Left colon (tissue), 2 donors: ENCODE measurements at regions not wholly inside any gene's neighbourhood (a gene's known extent, or its start where the extent isn't known, plus 50 kb on each side); places are given as distances from the start of the nearest gene placed in this dataset.
"Not testable (repeated sequence)": the region's sequence is repeated elsewhere in the genome, so short reads cannot be mapped to it uniquely, and the experiment has no call there.

ENCODE experiments used
- ATAC-seq: fragments of 200-7000 bp; cut with Tn5 transposase; one replicate; pipeline ENCODE4 v1.9.1; 2020; ENCODE audit warnings: mild to moderate bottlenecking, moderate library complexity
- DNase-seq, 2 donors: peaks; one replicate each; pipeline ENCODE4 v3.0.0-alpha.2; 2020
- intact Hi-C, 2 donors: fragments of 100-400 bp; cut with DNase I in 1 of 2; cut with micrococcal nuclease in 1 of 2; formaldehyde crosslinking; loops; one replicate each; pipeline versions ENCODE4 v1.11.2 to v1.14.0; 2022; cut with DNase I, micrococcal nuclease
- donor health status: DM: no; HTN: no; CAD: no.
- donor health status: DM: yes; HTN: yes; CAD: no.

- intact Hi-C loops: no loop called here
- DNase-seq (no peak), ATAC-seq (no peak)
These were observed 893.3 kb upstream of the GBE1 start for GRCh38 chr3:82654708-82655107.

GRCh38 chr3:82643948-82644347 lies 882.5 kb upstream of the GBE1 start:
- intact Hi-C loops: no loop called here
- DNase-seq (no peak), ATAC-seq (no peak)

GRCh38 chr3:82641701-82642100 lies 880.3 kb upstream of the GBE1 start:
- ATAC-seq (no peak), DNase-seq (no peak)
- intact Hi-C loops: no loop called here

- no peak for ATAC-seq
- DNase-seq: no peak
- intact Hi-C loops: no loop called here
These were observed 878.8 kb upstream of the GBE1 start for GRCh38 chr3:82640254-82640653.

GRCh38 chr3:82637574-82637973 lies 876.1 kb upstream of the GBE1 start:
- DNase-seq: no peak

GRCh38 chr3:82636177-82636576 lies 874.7 kb upstream of the GBE1 start:
- ATAC-seq (no peak), DNase-seq (no peak)
- intact Hi-C loops: no loop called here

More at GRCh38 chr3:82637574-82637973, 876.1 kb upstream of the GBE1 start:
- ATAC-seq: no peak
- intact Hi-C loops: no loop called here

GRCh38 chr3:82633319-82633718 lies 871.9 kb upstream of the GBE1 start:
- no peak for DNase-seq
- intact Hi-C loops: no loop called here

GRCh38 chr3:82629937-82630336 lies 868.5 kb upstream of the GBE1 start:
- intact Hi-C loops: no loop called here
- DNase-seq: no peak
- no peak for ATAC-seq

More at GRCh38 chr3:82633319-82633718, 871.9 kb upstream of the GBE1 start:
- ATAC-seq: no peak

- ATAC-seq (no peak), DNase-seq (no peak)
- intact Hi-C loops: no loop called here
These were observed 867.1 kb upstream of the GBE1 start for GRCh38 chr3:82628385-82629014.

- DNase-seq: no peak
- intact Hi-C loops: no loop called here
- ATAC-seq: no peak
These were observed 866.3 kb upstream of the GBE1 start for GRCh38 chr3:82627733-82628132.

GRCh38 chr3:82620744-82621143 lies 859.3 kb upstream of the GBE1 start:
- ATAC-seq, intact Hi-C loops: not testable (repeated sequence)

GRCh38 chr3:82618594-82618993 lies 857.1 kb upstream of the GBE1 start:
- no peak for DNase-seq
- intact Hi-C loops: no loop called here
- no peak for ATAC-seq

More at GRCh38 chr3:82620744-82621143, 859.3 kb upstream of the GBE1 start:
- not testable (repeated sequence) for DNase-seq

GRCh38 chr3:82610236-82610635 lies 848.8 kb upstream of the GBE1 start:
- ATAC-seq (no peak), DNase-seq (no peak)
- intact Hi-C loops: no loop called here

- intact Hi-C loops: no loop called here
- DNase-seq (no peak), ATAC-seq (no peak)
These were observed 845.9 kb upstream of the GBE1 start for GRCh38 chr3:82607391-82607790.

GRCh38 chr3:82596805-82597204 lies 835.4 kb upstream of the GBE1 start:
- intact Hi-C loops: no loop called here
- ATAC-seq (no peak), DNase-seq (no peak)

GRCh38 chr3:82595530-82595929 lies 834.1 kb upstream of the GBE1 start:
- DNase-seq (no peak), ATAC-seq (no peak)
- intact Hi-C loops: no loop called here

GRCh38 chr3:82587174-82587573 lies 825.7 kb upstream of the GBE1 start:
- intact Hi-C loops: no loop called here
- DNase-seq (no peak), ATAC-seq (no peak)

- intact Hi-C loops: no loop called here
- ATAC-seq: no peak
- DNase-seq: no peak
These were observed 825.0 kb upstream of the GBE1 start for GRCh38 chr3:82586414-82586813.

- intact Hi-C loops, ATAC-seq, DNase-seq: not testable (repeated sequence)
These were observed 824.6 kb upstream of the GBE1 start for GRCh38 chr3:82586002-82586401.

GRCh38 chr3:82585591-82585990 lies 824.1 kb upstream of the GBE1 start:
- intact Hi-C loops, DNase-seq, ATAC-seq: not testable (repeated sequence)

GRCh38 chr3:82584861-82585260 lies 823.4 kb upstream of the GBE1 start:
- DNase-seq, ATAC-seq, intact Hi-C loops: not testable (repeated sequence)
